GM19438 (cell line): ENCODE measurements at regions not wholly inside any gene's neighbourhood (a gene's known extent, or its start where the extent isn't known, plus 50 kb on each side); places are given as distances from the start of the nearest gene placed in this dataset.
"Not testable (repeated sequence)": the region's sequence is repeated elsewhere in the genome, so short reads cannot be mapped to it uniquely, and the experiment has no call there.

Experiments used
- ATAC-seq: cut with Tn5 transposase; IDR thresholded peaks from one replicate; pipeline ENCODE4 v1.9.1; 2021; ENCODE audit warnings: low read depth; ENCODE audit not compliant: unreplicated experiment

DNA sequence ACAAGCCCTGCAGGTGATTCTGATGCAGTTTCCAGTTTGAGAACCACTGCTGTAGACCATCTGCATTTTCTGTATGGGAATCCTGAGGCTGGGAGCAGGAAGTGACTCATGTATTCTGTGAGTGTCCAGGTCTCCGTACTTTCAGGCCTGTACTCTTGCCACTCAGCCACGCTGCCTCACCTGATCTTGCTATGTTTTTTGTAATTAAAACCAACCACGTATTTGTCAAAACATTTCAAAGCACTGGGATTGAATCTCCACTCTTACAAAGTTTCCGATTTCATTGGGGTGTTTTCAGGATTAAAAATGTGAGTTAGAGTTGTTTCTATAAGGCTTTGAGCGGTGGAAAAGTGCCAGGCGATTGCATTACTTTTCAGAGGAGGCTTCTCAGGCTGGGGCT, 2907.5 kb downstream of the RPIA start:
- ATAC-seq = not testable (repeated sequence)

DNA sequence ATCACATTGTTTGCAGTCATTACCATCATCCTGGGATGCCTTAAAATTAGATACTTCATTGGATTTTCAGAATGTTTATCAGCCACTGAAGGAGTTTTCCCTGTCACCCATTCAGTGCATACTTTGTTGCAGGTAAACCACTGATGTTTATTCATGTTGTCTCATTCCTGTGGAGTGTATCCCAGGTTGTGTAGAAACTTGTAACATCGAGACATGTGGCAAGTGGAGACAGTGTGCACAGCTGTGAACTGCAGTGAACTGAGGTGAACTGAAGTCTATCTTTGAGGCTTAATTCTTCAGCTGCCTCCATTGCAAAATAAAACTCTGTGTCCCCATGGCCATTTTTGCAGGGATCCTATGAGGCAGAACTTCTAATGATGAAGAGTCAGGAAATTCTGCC, 2911.4 kb downstream of the RPIA start:
- not testable (repeated sequence) for ATAC-seq

DNA sequence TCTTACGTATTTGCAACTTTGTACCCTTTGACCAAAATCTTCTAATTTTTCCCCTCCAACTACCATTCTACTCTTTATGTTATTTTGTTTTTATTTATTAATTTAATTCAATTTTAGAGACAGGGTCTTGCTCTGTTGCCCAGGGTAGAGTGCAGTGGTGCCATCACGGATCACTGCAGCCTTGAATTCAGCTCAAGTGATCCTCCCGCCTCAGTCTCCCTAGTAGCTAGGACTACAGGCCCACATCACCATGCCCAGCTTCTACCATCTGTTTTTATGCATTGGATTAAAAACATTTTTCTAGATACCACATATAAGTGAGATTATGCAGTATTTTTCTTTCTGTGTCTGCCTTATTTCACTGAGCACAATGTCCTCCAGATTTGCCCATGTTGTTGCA, 2912.5 kb downstream of the RPIA start:
- ATAC-seq = not testable (repeated sequence)

DNA sequence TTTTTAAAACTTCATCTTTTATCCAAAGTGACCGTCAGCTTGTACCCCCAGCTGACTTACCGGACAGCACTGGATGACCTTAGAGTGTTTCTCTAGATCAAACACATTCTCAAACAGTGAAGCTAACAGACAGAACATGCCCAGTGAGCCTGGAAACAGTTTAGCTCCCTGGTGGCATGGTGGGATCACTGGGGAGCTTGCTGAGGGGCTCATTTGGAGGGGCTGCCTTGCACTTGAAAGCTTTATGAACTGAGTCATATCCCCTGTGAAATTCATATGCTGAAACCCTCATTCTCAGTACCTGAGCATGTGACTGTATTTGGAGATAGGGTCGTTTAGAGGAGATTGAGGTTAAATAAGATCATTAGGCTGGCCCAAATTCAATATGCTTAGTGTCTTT, 2913.2 kb downstream of the RPIA start:
- ATAC-seq = not testable (repeated sequence)

DNA sequence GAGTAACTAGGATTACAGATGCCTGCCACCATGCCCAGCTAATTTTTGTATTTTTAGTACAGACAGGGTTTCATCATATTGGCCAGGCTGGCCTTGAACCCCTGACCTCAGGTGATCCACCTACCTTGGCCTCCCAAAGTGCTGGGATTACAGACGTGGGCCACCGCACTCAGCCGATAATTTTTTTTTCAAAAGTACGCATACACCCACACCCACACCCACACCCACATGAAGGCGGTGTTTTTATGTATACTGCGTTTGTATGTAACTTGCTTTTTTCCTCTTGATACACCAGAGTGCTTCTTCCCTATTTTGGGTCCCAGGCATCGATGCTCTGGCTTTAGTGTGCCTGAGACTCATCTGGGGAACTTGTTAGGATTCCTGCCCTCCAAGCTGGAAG, 2932.3 kb downstream of the RPIA start:
- ATAC-seq = not testable (repeated sequence)

DNA sequence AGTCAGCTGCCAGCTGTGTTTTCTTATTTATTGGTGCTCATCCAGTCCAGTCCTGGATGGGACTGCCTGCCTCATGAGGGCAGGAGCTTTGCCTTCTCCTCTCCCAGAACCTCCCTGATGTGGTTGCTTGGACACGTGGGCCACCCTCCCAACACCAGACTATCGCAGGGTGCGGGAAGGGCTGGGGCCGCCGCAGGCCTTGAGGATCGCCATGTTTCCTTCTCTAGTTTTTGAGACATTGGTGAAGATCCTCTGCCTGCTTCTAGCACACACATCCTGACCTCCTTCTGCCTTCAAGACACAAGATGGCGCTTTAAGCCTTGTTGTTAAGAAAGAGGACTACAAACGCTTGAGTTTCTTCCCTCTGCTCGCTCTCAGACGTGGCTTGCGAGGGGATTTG, 2937.0 kb downstream of the RPIA start:
- ATAC-seq = not testable (repeated sequence)

DNA sequence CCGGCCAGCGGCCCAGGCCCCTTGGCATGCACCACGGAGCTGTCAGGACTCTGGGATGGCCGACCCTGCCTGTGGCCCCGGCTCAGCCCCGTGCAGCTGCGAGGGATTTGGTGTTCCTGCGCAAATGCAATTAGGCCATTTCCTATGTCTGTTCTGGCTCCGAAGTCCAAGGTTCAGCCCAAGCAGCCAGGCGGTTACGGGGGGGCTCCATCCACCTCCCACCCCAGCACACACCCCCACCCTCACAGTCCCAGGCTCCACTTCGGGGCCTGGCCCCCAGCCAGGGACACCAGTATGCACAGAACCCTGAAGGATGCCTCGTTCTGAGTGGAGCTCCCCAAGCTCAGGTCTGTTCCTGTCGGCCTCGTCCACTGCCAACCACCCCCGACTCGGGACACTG, 2965.7 kb downstream of the RPIA start:
- ATAC-seq = not testable (repeated sequence)

DNA sequence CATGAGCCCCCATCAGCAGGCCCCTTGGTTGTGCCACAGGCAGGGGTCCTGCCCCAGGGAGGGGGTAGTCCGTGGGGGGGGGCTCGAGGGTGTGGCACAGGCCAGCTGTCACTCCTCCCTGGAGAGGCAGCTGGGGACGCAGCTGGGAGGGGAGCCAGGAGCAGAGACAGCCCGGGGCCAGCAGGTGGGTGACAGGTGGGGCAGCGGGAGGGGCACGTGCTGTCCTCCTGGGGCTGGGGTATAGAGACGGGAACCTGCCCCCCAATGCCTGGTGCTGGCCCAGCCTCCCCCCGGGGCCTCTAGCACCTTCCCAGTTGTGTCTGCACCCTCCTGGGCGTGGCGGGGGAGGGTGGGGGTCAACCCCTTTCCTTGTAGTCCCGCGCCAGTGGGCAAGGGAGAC, 2966.9 kb downstream of the RPIA start:
- not testable (repeated sequence) for ATAC-seq

DNA sequence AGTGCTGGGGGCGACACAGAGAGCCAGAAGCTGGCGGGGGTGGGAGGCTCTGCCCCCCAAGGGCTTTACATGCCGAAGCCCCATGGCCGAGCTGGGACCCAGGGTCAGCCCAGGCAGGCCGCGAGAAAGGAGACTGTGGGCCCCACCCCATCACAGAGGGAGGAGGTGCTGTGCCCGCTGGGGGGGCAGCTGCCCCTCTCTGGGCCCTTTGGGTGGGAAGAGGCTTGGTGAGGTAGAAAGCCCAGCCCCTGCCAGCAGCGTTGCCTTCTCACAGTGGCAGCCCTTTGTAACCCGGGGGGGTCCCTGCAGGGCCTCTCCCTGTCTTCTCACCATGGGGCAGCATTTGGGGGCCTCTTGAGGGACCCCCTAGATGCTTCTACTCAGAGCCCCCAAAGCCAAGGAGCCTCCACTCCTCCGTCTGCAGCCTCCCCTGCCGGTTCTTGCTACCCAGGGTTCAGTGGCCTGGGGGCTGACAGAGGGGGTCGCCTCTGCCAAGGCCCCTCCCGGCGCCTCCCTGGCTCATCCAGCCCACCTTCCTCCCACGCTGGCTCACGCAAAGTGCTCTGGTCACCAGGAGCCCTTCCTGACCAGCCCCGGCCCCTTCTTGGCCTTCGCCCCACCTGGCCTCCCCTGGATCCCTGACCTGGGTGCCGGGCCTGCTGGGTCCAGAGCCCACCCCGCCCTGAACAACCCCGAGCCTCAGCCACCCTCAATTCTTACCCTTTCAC, 2967.9 kb downstream of the RPIA start:
- ATAC-seq = not testable (repeated sequence)

DNA sequence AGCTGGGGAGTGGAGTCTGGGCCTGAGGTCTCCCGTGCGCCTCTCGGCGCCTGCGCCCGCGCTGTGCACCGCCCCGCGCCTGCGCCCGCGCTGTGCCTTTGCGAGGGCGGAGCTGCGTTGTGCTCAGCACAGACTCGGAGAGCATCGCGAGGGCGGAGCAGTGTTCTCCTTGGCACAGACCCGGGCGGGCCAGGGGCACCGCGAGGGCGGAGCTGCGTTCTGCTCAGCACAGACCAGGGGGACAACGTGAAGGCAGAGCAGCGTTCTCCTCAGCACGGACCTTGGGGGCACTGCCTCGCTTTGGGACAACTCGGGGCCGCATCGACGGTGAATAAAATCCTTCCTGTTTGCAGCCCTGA, 2968.4 kb downstream of the RPIA start:
- peak; percentile 100 for ATAC-seq

DNA sequence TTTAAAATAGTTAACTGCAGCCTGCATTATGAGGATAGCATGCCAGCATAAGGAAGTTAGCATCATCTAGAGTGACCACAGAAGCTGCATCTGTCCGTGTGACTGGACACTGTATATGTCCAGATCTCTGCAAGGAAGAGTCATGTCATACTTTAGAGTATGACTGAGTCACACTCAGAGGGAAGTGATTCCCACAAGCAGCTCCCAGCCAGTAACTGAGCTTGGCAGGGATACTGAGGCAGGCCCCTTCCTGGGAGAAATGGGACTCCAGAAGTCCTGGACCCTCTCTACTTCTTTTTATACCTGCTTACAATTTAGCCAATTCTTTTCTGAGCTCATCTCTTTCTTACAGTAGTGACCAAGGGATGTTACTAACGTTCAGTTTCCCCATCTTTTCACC, 2975.9 kb downstream of the RPIA start:
- ATAC-seq = not testable (repeated sequence)

DNA sequence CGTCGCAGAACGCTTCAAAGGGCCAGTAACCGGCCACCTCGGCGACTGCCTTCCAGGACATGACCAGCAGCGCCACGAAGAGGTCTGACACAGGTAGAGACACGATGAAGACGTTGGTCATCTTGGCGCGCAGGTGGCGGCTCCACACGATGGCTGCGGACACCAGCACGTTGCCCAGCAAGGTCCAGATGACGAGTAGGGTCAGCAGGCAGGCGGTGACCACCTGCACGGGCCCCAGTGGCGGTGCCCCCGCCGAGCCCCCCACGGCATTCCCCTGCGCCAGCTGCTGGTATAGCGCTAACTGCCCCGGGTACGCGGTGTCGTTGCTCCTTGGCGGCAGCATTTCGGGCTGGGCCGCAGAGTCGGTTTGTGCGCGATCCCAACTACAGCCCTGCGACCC, 2994.1 kb downstream of the RPIA start:
- not testable (repeated sequence) for ATAC-seq

DNA sequence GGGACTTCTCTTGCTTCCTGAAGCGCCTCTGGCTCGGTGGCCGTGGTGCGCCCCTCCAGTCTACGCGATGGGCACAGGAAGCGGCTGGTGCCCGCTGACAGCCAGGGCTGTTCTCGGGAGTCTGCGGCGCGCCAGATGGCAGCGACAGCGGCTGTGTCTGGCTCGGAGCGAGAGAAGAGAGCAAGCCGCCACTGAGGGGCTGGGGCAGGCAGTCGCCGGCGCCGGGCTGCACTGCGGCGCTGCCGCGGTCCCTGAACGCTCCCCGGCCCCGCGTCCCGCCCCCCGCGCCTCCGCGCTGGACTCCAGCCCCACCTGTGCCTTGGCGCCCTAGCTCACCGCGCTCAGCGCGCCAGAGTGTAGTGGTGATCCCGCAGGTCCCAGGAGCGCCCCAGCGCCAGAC, 2994.6 kb downstream of the RPIA start:
- not testable (repeated sequence) for ATAC-seq
